Activated CD4-positive, alpha-beta memory T cell treated with anti-CD3 and anti-CD28 coated beads, Interleukin-2, amount 10 ng/mL, durations not matched to agents 7 days and 5 days (primary cell): ENCODE measurements at regions not wholly inside any gene's neighbourhood (a gene's known extent, or its start where the extent isn't known, plus 50 kb on each side); places are given as distances from the start of the nearest gene placed in this dataset.
"Not testable (repeated sequence)": the region's sequence is repeated elsewhere in the genome, so short reads cannot be mapped to it uniquely, and the experiment has no call there.

ENCODE experiments used
- CTCF ChIA-PET: fragments of 350-600 bp; sonication (Branson Sonifier 250); formaldehyde crosslinking; loops from one replicate; lab custom pipeline; 2021; ENCODE audit warnings: antibody characterized with exemption, inconsistent platforms; lab: Charles Lee
- POLR2A ChIA-PET: fragments of 350-600 bp; sonication (Branson Sonifier 250); formaldehyde crosslinking; loops from one replicate; lab custom pipeline; 2021; ENCODE audit warnings: antibody characterized with exemption; lab: Charles Lee
- DNase-seq: peaks from one replicate; pipeline ENCODE4 v3.0.0-alpha.2; 2020
- H3K27ac Mint-ChIP-seq: one replicate; pipeline ENCODE4 v1.8.0; 2021; ENCODE audit warnings: mild to moderate bottlenecking, mixed read lengths
- H3K27me3 Mint-ChIP-seq: one replicate; pipeline ENCODE4 v1.8.0; 2021; ENCODE audit warnings: mixed read lengths
- H3K36me3 Mint-ChIP-seq: one replicate; pipeline ENCODE4 v1.8.0; 2021; ENCODE audit warnings: low read depth, mixed read lengths
- H3K4me1 Mint-ChIP-seq: one replicate; pipeline ENCODE4 v1.8.0; 2021; ENCODE audit warnings: mixed read lengths
- H3K4me3 Mint-ChIP-seq: one replicate; pipeline ENCODE4 v1.8.0; 2021; ENCODE audit warnings: mild to moderate bottlenecking, mixed read lengths
- H3K9me3 Mint-ChIP-seq: one replicate; pipeline ENCODE4 v1.8.0; 2021; ENCODE audit warnings: mixed read lengths

GRCh38 chr13:34162544-34162933 lies 344.6 kb downstream of the RFC3 start:
- Mint-ChIP-seq H3K9me3 (peaks cover 4% of the 10 kb centered on the region), H3K4me3 (no peak overlapping the region), H3K27ac (no peak overlapping the region), H3K4me1 (peaks cover under 1% of the 10 kb centered on the region), H3K36me3 (no peaks in the 10 kb centered on the region), H3K27me3 (peaks cover 24% of the 10 kb centered on the region)
- no peak for DNase-seq
- ChIA-PET CTCF (no interaction called here), POLR2A (no interaction called here)

DNA sequence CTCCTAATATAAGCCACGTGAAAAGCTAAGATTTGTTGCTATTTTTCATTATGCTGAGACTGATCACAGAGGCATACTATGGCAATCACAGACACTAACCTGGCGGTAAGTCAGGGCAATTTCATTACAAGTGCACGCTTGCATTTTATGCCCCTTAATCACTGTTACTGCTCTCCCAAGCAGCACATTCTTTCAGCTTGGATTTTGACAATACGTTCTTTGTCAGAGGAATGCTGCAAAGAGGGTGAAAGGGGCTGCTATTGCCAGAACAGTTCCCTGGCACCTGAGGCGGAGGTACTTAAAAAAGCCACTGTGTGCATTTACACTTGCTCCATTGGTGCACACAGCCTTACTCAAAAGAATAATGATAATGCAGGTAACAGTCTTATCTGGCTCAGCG lies 346.6 kb downstream of the RFC3 start:
- no peaks in the 10 kb centered on the region for H3K36me3 Mint-ChIP-seq
- no peaks in the 10 kb centered on the region for H3K4me1 Mint-ChIP-seq
- DNase-seq = no peak
- no peaks in the 10 kb centered on the region for H3K9me3 Mint-ChIP-seq
- H3K27me3 Mint-ChIP-seq = peaks cover 12% of the 10 kb centered on the region
- H3K27ac Mint-ChIP-seq = no peak overlapping the region
- no peak overlapping the region for H3K4me3 Mint-ChIP-seq
- POLR2A ChIA-PET = no interaction called here
- CTCF ChIA-PET = no interaction called here

GRCh38 chr13:34165158-34165557 lies 347.2 kb downstream of the RFC3 start:
- no peak for DNase-seq
- ChIA-PET POLR2A (no interaction called here), CTCF (no interaction called here)
- peaks cover 9% of the 10 kb centered on the region for H3K27me3 Mint-ChIP-seq
- no peaks in the 10 kb centered on the region for H3K36me3 Mint-ChIP-seq
- no peaks in the 10 kb centered on the region for H3K9me3 Mint-ChIP-seq
- no peak overlapping the region for H3K27ac Mint-ChIP-seq
- H3K4me1 Mint-ChIP-seq = no peaks in the 10 kb centered on the region
- no peak overlapping the region for H3K4me3 Mint-ChIP-seq

DNA sequence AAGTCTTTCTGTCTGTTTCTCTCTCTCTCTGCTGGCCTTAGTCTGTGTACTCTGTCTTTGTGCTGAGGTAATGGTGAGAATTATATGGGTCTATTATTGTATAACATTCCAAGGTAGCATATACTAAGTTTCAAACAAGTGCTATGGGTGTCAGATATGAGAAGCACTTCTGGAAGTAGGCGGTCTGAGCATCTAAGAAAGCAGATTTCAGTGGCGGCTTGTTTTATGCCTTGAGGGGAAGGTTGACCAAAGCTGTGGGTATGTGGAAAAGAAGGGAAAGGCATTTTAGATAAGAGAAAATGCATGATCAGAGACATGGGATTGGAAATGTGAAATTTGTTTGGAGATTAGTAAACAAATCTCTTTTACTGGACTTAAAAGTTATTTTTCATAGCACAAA lies 348.5 kb downstream of the RFC3 start:
- Mint-ChIP-seq H3K4me3 (no peak overlapping the region), H3K27me3 (peaks cover 6% of the 10 kb centered on the region), H3K36me3 (no peaks in the 10 kb centered on the region), H3K9me3 (no peaks in the 10 kb centered on the region), H3K27ac (no peak overlapping the region), H3K4me1 (no peaks in the 10 kb centered on the region)
- ChIA-PET CTCF (no interaction called here), POLR2A (no interaction called here)
- no peak for DNase-seq

GRCh38 chr13:34167347-34167746 lies 349.4 kb downstream of the RFC3 start:
- H3K27ac Mint-ChIP-seq = no peak overlapping the region
- no peak overlapping the region for H3K4me3 Mint-ChIP-seq
- POLR2A ChIA-PET = no interaction called here
- CTCF ChIA-PET = no interaction called here
- H3K4me1 Mint-ChIP-seq = no peaks in the 10 kb centered on the region
- no peaks in the 10 kb centered on the region for H3K36me3 Mint-ChIP-seq
- peaks cover 5% of the 10 kb centered on the region for H3K27me3 Mint-ChIP-seq
- no peak for DNase-seq
- no peaks in the 10 kb centered on the region for H3K9me3 Mint-ChIP-seq

GRCh38 chr13:34172048-34172447 lies 354.1 kb downstream of the RFC3 start:
- ChIA-PET CTCF (no interaction called here), POLR2A (no interaction called here)
- no peak overlapping the region for H3K27ac Mint-ChIP-seq
- H3K36me3 Mint-ChIP-seq = no peaks in the 10 kb centered on the region
- H3K4me1 Mint-ChIP-seq = no peaks in the 10 kb centered on the region
- H3K27me3 Mint-ChIP-seq = no peaks in the 10 kb centered on the region
- DNase-seq = no peak
- no peak overlapping the region for H3K4me3 Mint-ChIP-seq
- H3K9me3 Mint-ChIP-seq = no peaks in the 10 kb centered on the region

DNA sequence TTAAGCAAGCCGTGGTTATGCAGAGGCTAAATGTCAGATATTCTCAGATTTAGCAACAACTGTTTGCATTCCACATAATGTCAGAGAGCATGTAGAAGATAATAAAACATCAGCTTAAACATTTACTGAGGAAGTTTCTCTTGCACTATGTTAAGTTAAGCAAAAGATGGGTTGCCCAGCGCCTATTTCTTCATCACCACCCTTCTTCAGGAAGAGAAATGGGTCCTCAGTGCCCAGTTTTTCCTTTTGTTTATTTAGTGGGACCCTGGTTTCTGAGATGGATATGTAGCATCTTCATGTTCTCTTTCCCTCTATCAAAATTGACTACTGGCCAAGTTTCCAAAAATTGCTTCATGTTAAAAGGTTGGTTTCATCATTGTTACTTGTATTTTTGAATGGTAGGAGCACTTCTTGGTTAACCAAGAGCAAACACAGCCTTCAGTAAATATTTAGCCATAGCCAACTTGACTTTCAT lies 356.8 kb downstream of the RFC3 start:
- Mint-ChIP-seq H3K9me3 (no peaks in the 10 kb centered on the region), H3K36me3 (no peaks in the 10 kb centered on the region), H3K27ac (no peak overlapping the region), H3K4me1 (no peaks in the 10 kb centered on the region), H3K27me3 (no peaks in the 10 kb centered on the region), H3K4me3 (no peak overlapping the region)
- ChIA-PET POLR2A (no interaction called here), CTCF (no interaction called here)
- DNase-seq = no peak

DNA sequence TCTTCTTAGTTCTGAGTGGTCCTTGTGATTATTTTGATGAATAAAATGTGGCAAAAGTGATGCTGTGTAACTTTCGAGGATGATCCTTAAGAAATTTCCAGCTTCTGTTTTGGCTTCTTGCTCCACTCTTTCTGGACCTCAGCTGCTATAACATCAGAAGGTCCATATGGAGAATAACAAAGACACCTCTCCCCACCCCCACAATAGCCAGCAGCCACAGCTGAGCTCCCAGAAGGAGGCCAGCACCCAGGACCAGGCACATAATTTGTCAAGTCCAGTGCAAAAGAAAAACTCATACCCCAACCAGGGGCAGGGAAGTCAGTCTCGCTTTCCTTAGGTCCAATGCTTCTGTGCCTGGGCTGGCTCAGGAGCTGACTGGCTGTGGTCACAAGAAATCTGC lies 357.6 kb downstream of the RFC3 start:
- Mint-ChIP-seq H3K36me3 (no peaks in the 10 kb centered on the region), H3K4me3 (no peak overlapping the region), H3K27me3 (no peaks in the 10 kb centered on the region), H3K9me3 (no peaks in the 10 kb centered on the region), H3K27ac (no peak overlapping the region), H3K4me1 (no peaks in the 10 kb centered on the region)
- POLR2A ChIA-PET = no interaction called here
- no peak for DNase-seq
- CTCF ChIA-PET = no interaction called here

GRCh38 chr13:34176633-34177032 lies 358.7 kb downstream of the RFC3 start:
- DNase-seq = no peak
- H3K9me3 Mint-ChIP-seq = no peaks in the 10 kb centered on the region
- ChIA-PET POLR2A (no interaction called here), CTCF (no interaction called here)
- no peaks in the 10 kb centered on the region for H3K27me3 Mint-ChIP-seq
- no peaks in the 10 kb centered on the region for H3K4me1 Mint-ChIP-seq
- no peak overlapping the region for H3K27ac Mint-ChIP-seq
- H3K36me3 Mint-ChIP-seq = no peaks in the 10 kb centered on the region
- H3K4me3 Mint-ChIP-seq = no peak overlapping the region

GRCh38 chr13:34179481-34179880 lies 361.5 kb downstream of the RFC3 start:
- Mint-ChIP-seq H3K27ac (no peak overlapping the region), H3K9me3 (no peaks in the 10 kb centered on the region), H3K27me3 (no peaks in the 10 kb centered on the region), H3K36me3 (no peaks in the 10 kb centered on the region), H3K4me1 (no peaks in the 10 kb centered on the region), H3K4me3 (no peak overlapping the region)
- ChIA-PET CTCF (no interaction called here), POLR2A (no interaction called here)
- no peak for DNase-seq

DNA sequence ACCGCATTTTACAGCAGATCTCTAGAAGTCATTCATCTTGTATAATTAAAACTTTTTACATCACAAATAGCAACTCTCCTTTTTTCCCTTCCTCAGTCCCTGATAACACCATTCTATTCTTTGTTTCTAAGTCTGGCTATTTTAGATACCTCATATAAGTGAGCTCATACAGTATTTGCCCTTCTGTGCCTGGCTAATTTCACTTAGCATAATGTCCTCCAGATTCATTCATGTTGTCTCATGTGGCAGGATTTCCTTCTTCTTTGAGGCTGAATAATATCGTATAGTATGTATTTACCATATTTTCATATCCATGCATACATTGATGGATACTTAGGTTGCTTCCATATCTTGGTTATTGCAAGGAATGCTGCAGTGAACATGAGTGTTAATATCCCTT lies 362.0 kb downstream of the RFC3 start:
- H3K4me3 Mint-ChIP-seq = no peak overlapping the region
- DNase-seq = no peak
- no peak overlapping the region for H3K27ac Mint-ChIP-seq
- H3K36me3 Mint-ChIP-seq = no peaks in the 10 kb centered on the region
- no peaks in the 10 kb centered on the region for H3K9me3 Mint-ChIP-seq
- ChIA-PET POLR2A (no interaction called here), CTCF (no interaction called here)
- H3K4me1 Mint-ChIP-seq = no peaks in the 10 kb centered on the region
- no peaks in the 10 kb centered on the region for H3K27me3 Mint-ChIP-seq

- H3K9me3 Mint-ChIP-seq, H3K4me3 Mint-ChIP-seq, H3K27me3 Mint-ChIP-seq, H3K27ac Mint-ChIP-seq, CTCF ChIA-PET, POLR2A ChIA-PET, H3K4me1 Mint-ChIP-seq, DNase-seq, H3K36me3 Mint-ChIP-seq: not testable (repeated sequence)
Measured at GRCh38 chr13:34181256-34181655, 363.3 kb downstream of the RFC3 start.

DNA sequence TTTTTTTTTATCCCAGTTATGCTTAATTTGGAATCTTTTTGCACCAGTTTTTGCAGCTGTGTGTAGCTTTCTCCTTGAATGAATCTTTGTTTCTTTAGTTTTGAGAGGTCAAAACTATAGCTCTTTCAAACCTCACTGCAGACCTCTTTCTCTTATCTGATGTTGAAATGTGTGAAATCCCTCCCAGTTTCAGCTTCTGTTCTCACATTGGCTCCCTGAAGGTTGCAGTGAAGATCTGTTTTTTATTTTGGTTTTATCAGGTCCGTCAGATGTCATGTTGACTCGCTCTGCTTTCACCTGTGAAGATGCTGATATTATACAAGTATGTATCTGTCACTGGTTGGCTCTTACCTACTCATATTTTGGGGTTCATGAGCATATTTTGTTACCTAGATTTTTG lies 372.0 kb downstream of the RFC3 start:
- CTCF ChIA-PET = no interaction called here
- H3K36me3 Mint-ChIP-seq = no peaks in the 10 kb centered on the region

DNA sequence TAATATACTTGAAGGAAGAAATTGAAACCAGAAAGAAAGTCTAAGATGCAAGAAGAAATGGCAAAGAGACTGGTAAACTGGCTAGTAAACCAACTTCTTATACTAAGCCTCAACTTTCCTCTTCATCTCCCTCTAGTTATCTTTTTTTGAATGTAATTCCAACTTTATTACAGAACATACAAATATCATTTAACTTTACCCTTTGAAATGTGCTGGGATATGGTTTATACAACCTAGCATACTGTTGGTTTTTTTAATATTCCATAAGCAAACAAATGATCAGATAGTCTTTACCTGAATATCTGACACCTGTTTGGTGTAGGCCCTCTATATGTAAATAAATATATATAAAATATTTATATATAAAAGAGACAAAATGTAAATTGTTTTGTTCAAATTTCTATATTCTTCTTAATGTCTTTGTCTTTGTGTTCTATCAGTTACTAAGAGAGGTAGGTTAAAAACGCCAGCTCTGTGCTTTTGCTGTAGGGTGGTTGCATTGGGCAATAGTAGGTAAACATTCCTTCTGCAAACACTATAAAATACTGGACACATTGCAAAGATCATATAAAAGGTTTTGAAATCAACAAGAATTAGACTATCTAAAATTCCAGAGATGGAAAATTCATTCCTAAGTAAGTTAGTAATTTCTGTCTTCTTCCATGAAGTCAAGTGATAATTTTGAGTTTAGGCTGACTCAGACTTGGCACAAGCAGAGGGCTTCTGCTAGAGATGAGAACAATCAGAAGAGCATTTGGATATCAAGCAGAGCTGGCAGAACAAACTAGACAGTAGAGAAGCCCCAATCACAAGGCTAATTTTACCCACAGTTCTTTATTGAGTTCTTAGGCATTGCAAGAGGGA lies 383.3 kb downstream of the RFC3 start:
- Mint-ChIP-seq H3K4me3 (no peak overlapping the region), H3K27me3 (no peaks in the 10 kb centered on the region), H3K27ac (no peak overlapping the region), H3K9me3 (no peaks in the 10 kb centered on the region), H3K4me1 (no peaks in the 10 kb centered on the region), H3K36me3 (no peaks in the 10 kb centered on the region)
- ChIA-PET CTCF (no interaction called here), POLR2A (no interaction called here)
- DNase-seq = no peak

More for the DNA sequence above, 372.0 kb downstream of the RFC3 start:
- H3K27ac Mint-ChIP-seq = no peak overlapping the region
- DNase-seq = no peak
- H3K4me3 Mint-ChIP-seq = no peak overlapping the region
- no peaks in the 10 kb centered on the region for H3K9me3 Mint-ChIP-seq
- POLR2A ChIA-PET = no interaction called here
- H3K27me3 Mint-ChIP-seq = no peaks in the 10 kb centered on the region
- no peaks in the 10 kb centered on the region for H3K4me1 Mint-ChIP-seq
